AG20443 (cell line): ENCODE measurements at regions not wholly inside any gene's neighbourhood (a gene's known extent, or its start where the extent isn't known, plus 50 kb on each side); places are given as distances from the start of the nearest gene placed in this dataset.
"Not testable (repeated sequence)": the region's sequence is repeated elsewhere in the genome, so short reads cannot be mapped to it uniquely, and the experiment has no call there.

Experiments
- DNase-seq: peaks from one replicate; pipeline ENCODE4 v3.0.0; 2012; ENCODE audit warnings: low spot score, mixed read lengths

DNA sequence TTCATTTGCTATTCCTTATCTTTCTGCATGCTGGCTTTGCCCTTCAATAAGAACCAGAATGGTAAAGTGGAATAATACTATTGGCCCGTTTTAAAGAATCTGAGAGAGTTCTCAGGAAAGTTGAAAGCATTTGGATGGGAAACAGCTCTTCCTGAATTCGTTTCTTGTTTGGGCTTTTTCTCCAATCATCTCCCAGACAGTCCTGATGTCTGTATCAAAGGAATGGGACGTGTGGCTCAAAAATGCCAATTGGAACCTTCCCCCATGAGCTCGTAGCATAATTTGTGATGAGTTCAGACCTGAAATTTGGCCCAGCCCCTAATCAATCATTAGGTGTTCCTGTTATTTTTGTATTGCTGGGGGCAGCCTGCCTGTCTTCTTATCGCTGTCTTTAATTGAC lies 75.8 kb upstream of the BACH2 start:
- DNase-seq, result no peak

DNA sequence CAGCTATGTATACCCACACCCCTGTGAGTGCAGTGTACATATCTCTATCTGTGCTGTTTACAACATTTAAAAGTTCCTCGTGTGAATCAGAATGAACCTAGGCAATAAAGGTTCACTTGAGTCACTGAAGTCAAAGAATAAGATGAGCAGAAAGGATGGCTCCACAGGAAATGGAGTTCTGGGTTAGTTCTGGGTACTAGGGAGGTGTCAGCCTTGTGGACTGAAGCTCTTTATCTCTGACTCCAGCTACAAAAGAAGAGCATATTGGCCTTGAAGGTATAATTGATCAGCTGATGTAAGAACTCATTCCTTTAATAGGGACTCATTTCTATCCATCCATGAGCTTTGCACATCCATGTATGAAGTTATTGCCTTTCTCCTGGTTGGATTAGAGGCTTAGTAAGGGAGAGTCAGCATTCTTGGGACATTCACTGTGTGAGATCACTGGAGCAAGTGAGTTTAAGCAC lies 73.9 kb upstream of the BACH2 start:
- DNase-seq, result no peak

DNA sequence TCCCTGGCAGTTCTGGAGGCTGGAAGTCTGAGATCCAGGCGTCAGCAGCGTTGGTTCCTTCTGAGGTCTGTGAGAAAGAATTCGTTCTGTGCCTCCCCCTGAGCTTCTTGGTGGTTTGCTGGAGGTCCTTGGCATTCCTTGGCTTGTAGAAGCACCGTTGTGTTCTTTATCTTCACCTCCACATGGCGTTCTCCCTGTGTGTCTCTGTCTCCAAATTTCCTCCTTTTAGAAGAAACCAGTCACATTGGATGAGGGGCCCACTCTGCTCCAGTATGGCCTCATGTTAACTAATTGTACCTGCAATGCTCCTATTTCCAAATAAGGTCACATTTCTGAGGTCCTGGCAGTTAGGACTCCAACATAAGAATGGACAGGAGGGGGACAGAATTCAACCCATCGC lies 73.0 kb upstream of the BACH2 start:
- no peak for DNase-seq

DNA sequence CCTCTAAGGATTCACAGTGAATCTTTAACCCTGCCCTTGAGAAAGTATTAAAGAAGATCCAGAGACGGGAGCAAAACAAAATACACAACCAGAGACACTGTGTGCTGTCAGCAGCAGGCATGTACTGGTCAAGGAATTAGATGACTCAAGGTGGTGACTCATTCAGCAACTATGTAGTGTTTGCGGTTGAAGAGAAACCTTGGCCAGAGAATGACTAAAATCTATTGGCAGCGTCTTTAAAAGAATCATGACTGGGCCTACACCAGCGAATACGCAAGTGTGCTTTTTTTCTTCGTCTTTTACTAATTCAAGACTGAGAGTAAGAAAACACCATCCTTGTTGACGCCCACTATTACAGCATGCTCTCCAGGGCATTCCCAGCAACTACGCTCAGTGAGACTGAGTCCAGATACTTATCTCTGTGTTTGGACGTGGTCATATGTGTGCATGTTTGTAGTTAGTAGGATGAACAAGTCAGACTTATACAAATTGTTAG lies 72.4 kb upstream of the BACH2 start:
- peak; percentile 92 for DNase-seq

DNA sequence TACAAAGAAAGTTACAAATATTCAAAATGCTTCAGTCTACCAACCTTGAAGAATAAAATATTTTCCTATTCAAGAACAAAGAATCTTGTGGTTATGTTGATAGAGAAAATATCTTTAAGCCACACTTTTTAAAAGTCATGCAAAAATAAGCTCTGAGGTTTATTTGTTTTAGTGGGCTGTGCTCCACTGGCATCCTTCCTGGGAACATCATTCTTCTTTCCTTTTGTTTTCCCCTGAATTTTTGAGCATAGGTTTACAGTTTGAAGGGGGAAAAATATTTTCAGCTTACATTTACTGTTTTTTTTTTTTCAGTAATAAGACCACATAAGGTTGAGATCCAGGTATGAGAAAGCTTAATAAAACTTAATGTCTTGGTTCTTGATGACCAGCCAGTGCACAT lies 72.0 kb upstream of the BACH2 start:
- DNase-seq, result peak; percentile 21

DNA sequence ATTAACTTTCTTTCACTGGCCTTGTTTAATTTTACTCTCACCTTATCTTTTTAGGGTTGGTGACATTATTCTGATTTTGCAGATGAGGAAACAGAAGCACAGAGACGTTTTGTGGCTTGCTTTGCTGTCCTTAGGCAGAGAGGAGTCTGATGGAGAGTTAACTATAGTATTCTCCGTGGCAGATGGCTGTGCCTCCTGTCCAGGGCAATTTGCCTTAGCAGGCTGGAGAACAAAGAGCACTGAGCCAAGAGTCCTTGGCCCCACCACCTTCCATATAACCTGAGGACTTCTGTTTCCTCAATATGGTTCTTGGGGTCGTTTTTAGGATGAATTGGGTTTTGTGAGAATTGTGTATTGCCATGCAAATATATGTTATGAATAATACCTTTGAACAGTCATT lies 71.4 kb upstream of the BACH2 start:
- DNase-seq, result no peak

DNA sequence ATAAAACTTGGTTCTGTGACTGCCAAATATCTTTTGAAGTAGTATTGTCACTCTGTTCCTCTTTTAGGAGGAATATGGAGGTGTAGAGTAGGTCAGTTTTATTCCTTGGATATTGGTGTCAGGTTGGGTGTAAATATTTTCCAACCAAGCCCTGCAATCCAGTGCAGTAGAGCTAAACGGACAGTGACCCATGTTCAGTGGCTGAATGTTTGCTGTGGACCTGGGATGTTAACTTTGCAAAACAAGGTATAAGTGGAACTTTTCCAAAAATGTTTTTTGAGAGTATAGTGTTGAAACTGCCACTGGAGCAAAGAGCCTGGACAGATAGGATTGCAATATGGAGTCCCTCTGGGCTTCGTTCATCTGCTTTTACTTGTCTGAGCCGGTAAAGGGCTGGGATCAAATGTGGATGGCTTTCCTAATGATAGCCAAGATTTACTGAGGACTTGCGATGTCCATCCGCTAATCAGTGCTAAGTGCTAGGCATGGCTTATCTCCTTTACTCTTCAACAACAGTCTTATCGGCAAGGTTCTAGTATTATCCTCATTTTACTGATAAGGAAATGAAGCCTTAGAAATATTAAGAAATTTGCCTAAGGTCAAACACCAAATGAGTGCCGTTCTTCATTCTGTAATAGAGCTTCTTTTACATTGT lies 69.0 kb upstream of the BACH2 start:
- no peak for DNase-seq

DNA sequence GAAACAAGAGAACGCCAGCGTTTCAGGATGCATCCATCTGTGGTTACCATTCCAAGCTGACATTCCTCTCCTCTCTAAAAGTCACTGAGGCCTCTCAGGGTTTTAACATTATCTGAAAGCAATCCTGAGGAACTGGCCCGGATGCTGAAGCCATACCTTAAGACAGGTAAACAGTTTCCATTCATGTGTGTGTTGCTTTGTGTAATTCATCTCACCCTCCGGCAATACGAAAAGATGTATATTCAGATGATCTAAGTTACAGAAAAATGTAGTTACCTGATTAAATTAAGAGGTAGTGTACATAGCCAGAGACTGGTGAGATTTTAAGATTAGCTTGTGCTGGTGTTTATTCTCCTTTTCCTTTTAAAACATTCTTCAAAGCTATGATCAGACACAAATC lies 68.4 kb upstream of the BACH2 start:
- no peak for DNase-seq

DNA sequence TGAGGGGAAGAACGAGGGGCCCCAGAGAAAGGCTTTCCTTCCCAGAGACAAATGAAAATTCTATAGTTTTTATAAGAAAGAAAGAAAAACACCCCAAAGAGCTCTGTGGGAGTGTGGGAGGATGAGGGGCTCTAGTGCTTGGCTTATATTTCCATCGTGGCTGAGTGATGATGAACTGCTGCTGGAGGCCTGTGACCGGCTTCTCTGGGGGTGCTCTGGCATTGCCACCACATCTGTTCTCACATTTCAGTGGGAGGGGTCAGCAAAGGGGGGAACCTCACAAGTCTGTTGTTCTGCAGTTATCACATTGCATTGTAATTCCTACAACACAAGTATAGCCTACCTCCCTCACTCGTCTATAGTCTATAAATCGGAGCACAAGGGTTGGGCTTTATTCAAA lies 67.6 kb upstream of the BACH2 start:
- DNase-seq, result no peak

DNA sequence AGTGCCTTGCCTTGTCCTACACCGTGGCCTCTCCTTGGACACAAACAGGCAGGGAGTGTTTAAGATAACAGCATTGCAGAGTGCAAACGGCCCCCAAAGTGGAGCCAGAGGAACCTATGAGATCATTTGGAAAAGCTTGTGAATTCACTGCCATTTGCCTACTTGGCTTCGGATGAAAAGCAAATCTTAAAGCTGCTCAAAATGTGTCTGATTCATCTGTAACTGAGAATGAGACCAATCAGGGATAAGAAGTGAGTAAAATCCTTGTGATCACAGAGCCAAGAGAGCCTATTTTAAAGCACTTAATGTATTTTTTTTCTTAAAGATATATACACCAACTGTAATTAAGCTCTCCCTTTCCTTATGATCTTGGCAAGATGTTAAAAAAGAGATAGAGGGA lies 65.7 kb upstream of the BACH2 start:
- DNase-seq, result no peak

DNA sequence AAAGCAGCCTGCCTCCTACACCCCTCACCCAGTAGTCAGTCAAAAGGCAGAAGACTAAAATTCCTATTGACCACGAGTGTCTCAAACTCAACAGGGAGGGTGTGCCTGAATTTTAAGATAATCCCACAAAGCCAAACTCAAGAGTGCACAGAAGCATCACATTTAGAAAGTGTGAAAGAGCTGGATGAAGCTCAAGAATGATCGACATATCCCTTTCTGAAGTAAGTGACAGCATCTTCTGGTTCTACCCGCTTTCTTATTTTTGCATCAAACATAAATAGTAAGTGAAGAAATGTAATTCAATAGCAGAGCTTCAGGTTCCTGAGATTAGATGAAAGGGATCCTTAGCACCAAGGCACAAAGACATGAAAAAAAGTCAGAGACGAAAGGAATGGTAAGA lies 64.5 kb upstream of the BACH2 start:
- DNase-seq, result no peak

DNA sequence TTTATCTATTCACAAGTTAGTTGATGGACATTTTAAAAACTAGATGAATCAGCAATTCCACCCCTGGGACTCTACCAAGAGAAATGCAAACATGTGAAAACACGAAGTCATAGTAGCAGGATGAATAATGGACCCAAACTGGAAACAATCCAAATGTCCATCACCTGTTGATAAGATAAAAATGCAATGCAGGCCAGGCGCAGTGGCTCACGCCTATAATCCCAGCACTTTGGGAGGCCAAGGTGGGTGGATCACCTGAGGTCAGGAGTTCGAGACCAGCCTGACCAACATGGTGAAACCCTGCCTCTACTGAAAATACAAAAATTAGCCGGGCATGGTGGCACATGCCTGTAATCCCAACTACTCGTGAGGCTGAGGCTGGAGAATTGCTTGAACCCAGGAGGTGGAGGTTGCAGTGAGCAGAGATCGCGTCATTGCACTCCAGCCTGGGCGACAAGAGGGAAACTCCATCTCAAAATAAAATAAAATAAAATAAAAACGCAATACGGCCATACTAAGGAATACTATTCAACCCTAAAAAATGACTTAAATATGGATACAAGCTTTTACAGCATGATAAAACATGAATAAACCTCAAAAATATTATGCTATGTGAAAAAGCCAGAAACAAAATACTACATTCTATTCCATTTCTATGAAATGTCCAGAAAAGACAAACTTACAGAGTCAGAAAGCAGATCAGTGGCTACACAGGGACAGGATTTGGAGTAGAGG lies 61.6 kb upstream of the BACH2 start:
- not testable (repeated sequence) for DNase-seq

DNA sequence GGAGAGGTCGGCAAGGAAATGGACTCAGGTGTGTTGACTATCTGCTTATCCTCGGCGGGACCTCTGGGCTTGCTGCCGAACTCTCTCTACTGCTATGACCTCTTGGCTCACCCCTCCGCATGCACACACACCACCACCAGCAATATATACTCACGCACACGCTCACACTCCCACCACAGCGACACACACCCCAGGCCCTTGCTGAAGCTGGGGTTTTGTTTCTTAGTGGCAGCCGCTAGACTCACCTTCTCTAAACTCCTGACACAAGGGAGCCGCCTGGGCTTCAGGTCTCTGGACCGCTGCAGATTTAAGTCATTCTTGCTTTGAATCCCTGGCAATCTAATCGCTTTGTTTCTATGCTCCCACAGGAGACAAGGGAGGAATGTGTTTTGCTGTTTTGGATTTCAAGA lies 59.4 kb upstream of the BACH2 start:
- no peak for DNase-seq

DNA sequence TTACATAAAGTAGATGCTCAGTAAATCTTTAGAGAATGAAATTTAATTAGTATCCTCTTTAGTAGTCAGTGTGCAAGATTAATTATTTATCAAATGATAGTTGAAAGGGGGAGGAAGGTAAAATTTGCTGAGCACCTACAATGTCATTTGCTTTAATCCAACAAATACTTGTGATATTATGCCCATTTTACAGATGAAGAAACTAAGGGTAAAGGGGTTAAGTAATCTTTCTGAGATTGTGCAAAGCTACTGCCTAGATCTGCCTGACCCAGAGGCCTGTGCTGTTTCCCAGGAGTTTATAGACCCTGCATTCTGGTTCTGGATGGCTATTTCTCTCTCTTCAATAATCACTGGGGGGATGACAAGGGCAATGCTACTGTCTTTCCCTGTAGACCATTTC lies 58.3 kb upstream of the BACH2 start:
- DNase-seq, result no peak

DNA sequence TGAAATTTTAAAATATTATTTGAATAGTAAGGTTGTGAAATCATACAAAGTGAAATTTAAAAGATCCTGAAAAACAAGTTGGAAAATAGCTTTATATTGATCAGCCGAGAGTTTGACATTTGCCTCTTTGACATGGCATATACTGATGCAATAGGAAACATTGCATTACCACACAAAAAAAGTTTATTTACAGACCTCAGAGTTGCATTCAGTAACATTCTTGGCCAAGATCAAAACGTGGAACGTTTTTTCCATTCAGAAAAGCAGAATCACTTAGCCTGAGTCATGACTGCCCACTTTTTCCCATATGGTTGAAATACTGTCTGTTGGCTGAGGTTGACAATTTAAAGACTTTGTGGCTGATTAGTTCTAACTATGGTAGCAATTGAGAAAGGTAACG lies 55.1 kb upstream of the BACH2 start:
- DNase-seq, result peak; percentile 12

DNA sequence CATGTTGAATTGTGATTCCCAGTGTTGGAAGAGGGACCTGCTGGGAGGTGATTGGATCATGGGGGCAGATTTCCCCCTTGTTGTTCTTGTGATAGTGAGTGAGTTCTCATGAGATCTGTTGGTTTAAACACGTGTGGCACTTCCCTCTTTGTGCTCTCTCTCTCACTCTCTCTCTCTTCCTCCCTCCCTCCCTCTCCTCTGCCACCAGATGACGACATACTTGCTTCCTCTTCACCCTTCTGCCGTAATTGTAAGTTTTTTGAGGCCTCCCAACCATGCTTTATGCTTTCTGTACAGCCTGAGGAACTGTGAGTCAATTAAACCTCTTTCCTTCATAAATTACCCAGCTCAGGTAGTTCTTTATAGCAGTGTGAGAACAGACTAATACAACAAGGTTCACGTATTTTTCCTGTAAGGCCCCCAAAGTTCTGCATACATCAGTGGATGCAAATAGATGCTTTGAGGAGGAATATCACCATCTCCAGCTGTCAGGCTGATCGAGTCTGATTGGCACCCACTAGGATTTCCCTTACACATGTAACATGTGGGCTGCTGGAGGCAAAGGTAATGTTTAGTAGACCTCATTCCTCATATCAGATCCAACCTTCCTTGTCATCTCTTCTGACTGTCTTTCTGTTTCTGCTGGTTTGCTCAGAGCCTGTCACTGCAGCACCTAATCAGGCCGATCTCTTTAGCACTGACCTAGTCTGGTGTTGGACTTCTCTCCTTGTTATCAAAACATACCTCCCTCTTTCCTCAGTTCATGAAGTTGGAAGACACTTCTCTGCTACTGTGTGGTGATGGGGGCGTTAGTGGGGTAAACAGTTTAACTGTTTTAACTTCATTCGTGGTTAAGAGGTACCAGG lies 54.3 kb upstream of the BACH2 start:
- DNase-seq, result no peak

DNA sequence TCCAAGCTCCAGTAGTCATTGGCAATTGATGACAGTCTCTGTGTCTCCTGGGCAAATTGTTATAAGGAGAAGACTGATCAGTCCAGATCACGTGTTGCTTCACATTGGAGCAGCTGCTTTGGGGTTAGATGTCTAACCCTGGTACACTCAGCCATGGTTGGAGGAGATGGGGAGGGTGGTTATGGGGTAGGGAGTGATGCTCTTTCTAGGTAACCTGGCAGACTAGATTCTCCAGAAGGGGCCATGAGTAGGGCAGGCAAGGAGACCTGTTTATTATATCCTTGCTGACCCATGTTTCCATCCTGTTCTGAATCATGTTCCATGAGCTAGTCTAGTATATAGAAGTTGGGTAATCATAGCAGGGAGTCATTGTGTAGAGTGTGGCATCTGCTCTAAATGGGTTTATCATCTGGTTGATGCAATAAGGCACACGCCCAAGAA lies 50.8 kb upstream of the BACH2 start:
- no peak for DNase-seq

DNA sequence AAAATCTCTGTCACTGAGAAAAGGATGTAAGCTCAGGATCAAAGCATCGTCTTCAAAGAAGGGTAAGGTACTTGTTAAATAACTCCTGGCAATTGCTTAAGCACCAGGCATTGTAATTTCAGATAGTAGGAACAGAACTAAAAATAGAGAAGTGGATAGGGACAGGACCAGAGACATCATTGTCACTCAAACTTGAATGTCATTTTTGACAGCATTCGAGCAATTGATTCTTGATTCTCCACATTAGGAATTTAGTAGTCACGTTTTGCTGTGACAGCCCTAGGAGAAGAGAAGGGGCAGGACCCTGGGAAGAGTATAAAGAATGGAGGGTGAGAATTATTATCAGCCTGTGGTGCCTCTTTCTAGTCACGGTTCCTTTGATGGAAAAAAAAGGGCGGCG lies 50.1 kb upstream of the BACH2 start:
- DNase-seq, result no peak
